ENCODE measurements at regions not wholly inside any gene's neighbourhood (a gene's known extent, or its start where the extent isn't known, plus 50 kb on each side); places are given as distances from the start of the nearest gene placed in this dataset.
"Not testable (repeated sequence)": the region's sequence is repeated elsewhere in the genome, so short reads cannot be mapped to it uniquely, and the experiment has no call there.

- H3K4me1 ChIP-seq (ENCODE audit: control insufficient read depth, insufficient read depth, low read length): no peaks in the 10 kb centered on the region
- WGBS, 2 experiments: 91 to 97% methylated on average over 1 to 2 of the region's 2 CpGs
- no peaks in the 10 kb centered on the region for H3K27me3 ChIP-seq (ENCODE audit: control insufficient read depth, insufficient read depth, low read length, poor library complexity, severe bottlenecking)
Measured at GRCh38 chr10:76769161-76769560, 868.4 kb downstream of the KCNMA1 start.

GRCh38 chr10:76766682-76767081, 870.9 kb downstream of the KCNMA1 start:
- Histone ChIP-seq H3K4me1 (ENCODE audit: control insufficient read depth, insufficient read depth, low read length) (no peaks in the 10 kb centered on the region), H3K9me3 (ENCODE audit: control insufficient read depth, low read length) (no peaks in the 10 kb centered on the region), H3K27me3 (ENCODE audit: control insufficient read depth, insufficient read depth, low read length, poor library complexity, severe bottlenecking) (no peaks in the 10 kb centered on the region), H3K36me3 (ENCODE audit: control insufficient read depth, insufficient read depth, low read length) (no peaks in the 10 kb centered on the region), H3K4me3 (ENCODE audit: insufficient read depth, low read depth, low read length) (no peak overlapping the region), H3K27ac (ENCODE audit: insufficient read depth, low read depth, low read length, poor library complexity, severe bottlenecking) (no peak overlapping the region)
- 88 to 89% methylated on average over 7 of the region's 7 CpGs for WGBS, 2 experiments

More at GRCh38 chr10:76769161-76769560, 868.4 kb downstream of the KCNMA1 start:
- H3K27ac ChIP-seq (ENCODE audit: insufficient read depth, low read depth, low read length, poor library complexity, severe bottlenecking): no peak overlapping the region
- H3K4me3 ChIP-seq (ENCODE audit: insufficient read depth, low read depth, low read length): no peak overlapping the region
- no peaks in the 10 kb centered on the region for H3K36me3 ChIP-seq (ENCODE audit: control insufficient read depth, insufficient read depth, low read length)
- no peaks in the 10 kb centered on the region for H3K9me3 ChIP-seq (ENCODE audit: control insufficient read depth, low read length)

- WGBS, 2 experiments: 81 to 82% methylated on average over 3 of the region's 3 CpGs
Measured at GRCh38 chr10:76764921-76765320, 872.7 kb downstream of the KCNMA1 start.

GRCh38 chr10:76764177-76764576, 873.4 kb downstream of the KCNMA1 start:
- Histone ChIP-seq H3K4me3 (ENCODE audit: insufficient read depth, low read depth, low read length) (no peak overlapping the region), H3K9me3 (ENCODE audit: control insufficient read depth, low read length) (no peaks in the 10 kb centered on the region), H3K36me3 (ENCODE audit: control insufficient read depth, insufficient read depth, low read length) (no peaks in the 10 kb centered on the region), H3K4me1 (ENCODE audit: control insufficient read depth, insufficient read depth, low read length) (no peaks in the 10 kb centered on the region), H3K27ac (ENCODE audit: insufficient read depth, low read depth, low read length, poor library complexity, severe bottlenecking) (no peak overlapping the region), H3K27me3 (ENCODE audit: control insufficient read depth, insufficient read depth, low read length, poor library complexity, severe bottlenecking) (no peaks in the 10 kb centered on the region)
- WGBS, 2 experiments: 86% methylated on average over 2 of the region's 3 CpGs; no CpG with 5 or more reads in 1 of the 2 experiments

More at GRCh38 chr10:76764921-76765320, 872.7 kb downstream of the KCNMA1 start:
- H3K4me1 ChIP-seq (ENCODE audit: control insufficient read depth, insufficient read depth, low read length); H3K36me3 ChIP-seq (ENCODE audit: control insufficient read depth, insufficient read depth, low read length); H3K4me3 ChIP-seq (ENCODE audit: insufficient read depth, low read depth, low read length); H3K27me3 ChIP-seq (ENCODE audit: control insufficient read depth, insufficient read depth, low read length, poor library complexity, severe bottlenecking); H3K9me3 ChIP-seq (ENCODE audit: control insufficient read depth, low read length); H3K27ac ChIP-seq (ENCODE audit: insufficient read depth, low read depth, low read length, poor library complexity, severe bottlenecking): not testable (repeated sequence)

GRCh38 chr10:76763376-76763775, 874.2 kb downstream of the KCNMA1 start:
- H3K27ac ChIP-seq (ENCODE audit: insufficient read depth, low read depth, low read length, poor library complexity, severe bottlenecking): no peak overlapping the region
- 94 to 97% methylated on average over 1 of the region's 1 CpG for WGBS, 2 experiments
- H3K4me3 ChIP-seq (ENCODE audit: insufficient read depth, low read depth, low read length): no peak overlapping the region
- no peaks in the 10 kb centered on the region for H3K4me1 ChIP-seq (ENCODE audit: control insufficient read depth, insufficient read depth, low read length)
- H3K36me3 ChIP-seq (ENCODE audit: control insufficient read depth, insufficient read depth, low read length): no peaks in the 10 kb centered on the region
- H3K9me3 ChIP-seq (ENCODE audit: control insufficient read depth, low read length): no peaks in the 10 kb centered on the region
- H3K27me3 ChIP-seq (ENCODE audit: control insufficient read depth, insufficient read depth, low read length, poor library complexity, severe bottlenecking): no peaks in the 10 kb centered on the region

GRCh38 chr10:76759681-76760080, 877.9 kb downstream of the KCNMA1 start:
- no peaks in the 10 kb centered on the region for H3K4me1 ChIP-seq (ENCODE audit: control insufficient read depth, insufficient read depth, low read length)
- H3K36me3 ChIP-seq (ENCODE audit: control insufficient read depth, insufficient read depth, low read length): no peaks in the 10 kb centered on the region
- no peaks in the 10 kb centered on the region for H3K9me3 ChIP-seq (ENCODE audit: control insufficient read depth, low read length)
- no peak overlapping the region for H3K27ac ChIP-seq (ENCODE audit: insufficient read depth, low read depth, low read length, poor library complexity, severe bottlenecking)
- no peaks in the 10 kb centered on the region for H3K27me3 ChIP-seq (ENCODE audit: control insufficient read depth, insufficient read depth, low read length, poor library complexity, severe bottlenecking)
- H3K4me3 ChIP-seq (ENCODE audit: insufficient read depth, low read depth, low read length): no peak overlapping the region
- WGBS, 2 experiments: 91 to 92% methylated on average over 3 of the region's 3 CpGs

- WGBS, 2 experiments: 95 to 100% methylated on average over 1 of the region's 3 CpGs
- no peak overlapping the region for H3K4me3 ChIP-seq (ENCODE audit: insufficient read depth, low read depth, low read length)
- no peak overlapping the region for H3K27ac ChIP-seq (ENCODE audit: insufficient read depth, low read depth, low read length, poor library complexity, severe bottlenecking)
- H3K9me3 ChIP-seq (ENCODE audit: control insufficient read depth, low read length): no peaks in the 10 kb centered on the region
- H3K27me3 ChIP-seq (ENCODE audit: control insufficient read depth, insufficient read depth, low read length, poor library complexity, severe bottlenecking): no peaks in the 10 kb centered on the region
- no peaks in the 10 kb centered on the region for H3K4me1 ChIP-seq (ENCODE audit: control insufficient read depth, insufficient read depth, low read length)
- no peaks in the 10 kb centered on the region for H3K36me3 ChIP-seq (ENCODE audit: control insufficient read depth, insufficient read depth, low read length)
Measured at GRCh38 chr10:76743169-76743568, 894.4 kb downstream of the KCNMA1 start.

GRCh38 chr10:76740514-76740913, 897.1 kb downstream of the KCNMA1 start:
- Histone ChIP-seq H3K27ac (ENCODE audit: insufficient read depth, low read depth, low read length, poor library complexity, severe bottlenecking) (no peak overlapping the region), H3K4me1 (ENCODE audit: control insufficient read depth, insufficient read depth, low read length) (no peaks in the 10 kb centered on the region), H3K4me3 (ENCODE audit: insufficient read depth, low read depth, low read length) (no peak overlapping the region), H3K27me3 (ENCODE audit: control insufficient read depth, insufficient read depth, low read length, poor library complexity, severe bottlenecking) (no peaks in the 10 kb centered on the region), H3K9me3 (ENCODE audit: control insufficient read depth, low read length) (no peaks in the 10 kb centered on the region), H3K36me3 (ENCODE audit: control insufficient read depth, insufficient read depth, low read length) (no peaks in the 10 kb centered on the region)

- Histone ChIP-seq H3K36me3 (ENCODE audit: control insufficient read depth, insufficient read depth, low read length) (no peaks in the 10 kb centered on the region), H3K4me1 (ENCODE audit: control insufficient read depth, insufficient read depth, low read length) (no peaks in the 10 kb centered on the region), H3K9me3 (ENCODE audit: control insufficient read depth, low read length) (no peaks in the 10 kb centered on the region), H3K27me3 (ENCODE audit: control insufficient read depth, insufficient read depth, low read length, poor library complexity, severe bottlenecking) (no peaks in the 10 kb centered on the region), H3K4me3 (ENCODE audit: insufficient read depth, low read depth, low read length) (no peak overlapping the region), H3K27ac (ENCODE audit: insufficient read depth, low read depth, low read length, poor library complexity, severe bottlenecking) (no peak overlapping the region)
- 91 to 94% methylated on average over 3 of the region's 3 CpGs for WGBS, 2 experiments
Measured at GRCh38 chr10:76738991-76739390, 898.6 kb downstream of the KCNMA1 start.

GRCh38 chr10:76736815-76737618, 900.6 kb downstream of the KCNMA1 start:
- Histone ChIP-seq H3K27ac (ENCODE audit: insufficient read depth, low read depth, low read length, poor library complexity, severe bottlenecking) (no peak overlapping the region), H3K4me1 (ENCODE audit: control insufficient read depth, insufficient read depth, low read length) (no peaks in the 10 kb centered on the region), H3K27me3 (ENCODE audit: control insufficient read depth, insufficient read depth, low read length, poor library complexity, severe bottlenecking) (no peaks in the 10 kb centered on the region), H3K36me3 (ENCODE audit: control insufficient read depth, insufficient read depth, low read length) (no peaks in the 10 kb centered on the region), H3K9me3 (ENCODE audit: control insufficient read depth, low read length) (no peaks in the 10 kb centered on the region), H3K4me3 (ENCODE audit: insufficient read depth, low read depth, low read length) (no peak overlapping the region)
- 94 to 97% methylated on average over 5 to 6 of the region's 6 CpGs for WGBS, 2 experiments

All from ectodermal cell (in vitro differentiated cells).